NCI-H1436 (cell line): ENCODE measurements at regions not wholly inside any gene's neighbourhood (a gene's known extent, or its start where the extent isn't known, plus 50 kb on each side); places are given as distances from the start of the nearest gene placed in this dataset.
A peak's percentile ranks its signal among the peaks of the same experiment; 100 is the strongest.

Experiments used
- DNase-seq: peaks from one replicate; lab custom pipeline; 2025; lab: John Stamatoyannopoulos, UW

- no peak for DNase-seq
These were observed 197.9 kb downstream of the OTOR start for GRCh38 chr20:16946097-16946496.

GRCh38 chr20:16947479-16947878, 199.3 kb downstream of the OTOR start:
- no peak for DNase-seq

GRCh38 chr20:16951876-16952275, 203.7 kb downstream of the OTOR start:
- no peak for DNase-seq

GRCh38 chr20:16952965-16953364, 204.8 kb downstream of the OTOR start:
- no peak for DNase-seq

GRCh38 chr20:16953858-16954257, 205.7 kb downstream of the OTOR start:
- DNase-seq = peak; percentile 1

GRCh38 chr20:16955462-16955861, 207.3 kb downstream of the OTOR start:
- no peak for DNase-seq

GRCh38 chr20:16955971-16956370, 207.8 kb downstream of the OTOR start:
- no peak for DNase-seq

- no peak for DNase-seq
These were observed 217.2 kb downstream of the OTOR start for GRCh38 chr20:16965401-16965800.

GRCh38 chr20:16966276-16966880, 218.2 kb downstream of the OTOR start:
- DNase-seq = no peak

GRCh38 chr20:16968099-16968498, 219.9 kb downstream of the OTOR start:
- no peak for DNase-seq

GRCh38 chr20:16970776-16971175, 222.6 kb downstream of the OTOR start:
- DNase-seq = no peak

- DNase-seq = no peak
These were observed 226.1 kb downstream of the OTOR start for GRCh38 chr20:16974080-16974854.

- DNase-seq = no peak
These were observed 226.7 kb downstream of the OTOR start for GRCh38 chr20:16974855-16975162.

GRCh38 chr20:16975682-16976081, 227.5 kb downstream of the OTOR start:
- no peak for DNase-seq

- no peak for DNase-seq
These were observed 230.3 kb downstream of the OTOR start for GRCh38 chr20:16978497-16978896.

GRCh38 chr20:16982091-16982726, 234.1 kb downstream of the OTOR start:
- DNase-seq = no peak

GRCh38 chr20:16984481-16984880, 236.3 kb downstream of the OTOR start:
- DNase-seq = no peak

GRCh38 chr20:17003170-17003870, 223.5 kb upstream of the PCSK2 start:
- no peak for DNase-seq

- DNase-seq = no peak
These were observed 216.7 kb upstream of the PCSK2 start for GRCh38 chr20:17010181-17010580.

- DNase-seq = no peak
These were observed 214.2 kb upstream of the PCSK2 start for GRCh38 chr20:17012546-17013226.

GRCh38 chr20:17014217-17014616, 212.6 kb upstream of the PCSK2 start:
- no peak for DNase-seq

- DNase-seq = no peak
These were observed 212.0 kb upstream of the PCSK2 start for GRCh38 chr20:17014756-17015366.
